Ureter (tissue), 1 donor: ENCODE measurements at regions not wholly inside any gene's neighbourhood (a gene's known extent, or its start where the extent isn't known, plus 50 kb on each side); places are given as distances from the start of the nearest gene placed in this dataset.

Experiments used
- DNase-seq: peaks from one replicate; pipeline ENCODE4 v3.0.0-alpha.2; 2020; ENCODE audit warnings: low spot score
- donor health status: DM: yes; HTN: yes; CAD: no.

DNA sequence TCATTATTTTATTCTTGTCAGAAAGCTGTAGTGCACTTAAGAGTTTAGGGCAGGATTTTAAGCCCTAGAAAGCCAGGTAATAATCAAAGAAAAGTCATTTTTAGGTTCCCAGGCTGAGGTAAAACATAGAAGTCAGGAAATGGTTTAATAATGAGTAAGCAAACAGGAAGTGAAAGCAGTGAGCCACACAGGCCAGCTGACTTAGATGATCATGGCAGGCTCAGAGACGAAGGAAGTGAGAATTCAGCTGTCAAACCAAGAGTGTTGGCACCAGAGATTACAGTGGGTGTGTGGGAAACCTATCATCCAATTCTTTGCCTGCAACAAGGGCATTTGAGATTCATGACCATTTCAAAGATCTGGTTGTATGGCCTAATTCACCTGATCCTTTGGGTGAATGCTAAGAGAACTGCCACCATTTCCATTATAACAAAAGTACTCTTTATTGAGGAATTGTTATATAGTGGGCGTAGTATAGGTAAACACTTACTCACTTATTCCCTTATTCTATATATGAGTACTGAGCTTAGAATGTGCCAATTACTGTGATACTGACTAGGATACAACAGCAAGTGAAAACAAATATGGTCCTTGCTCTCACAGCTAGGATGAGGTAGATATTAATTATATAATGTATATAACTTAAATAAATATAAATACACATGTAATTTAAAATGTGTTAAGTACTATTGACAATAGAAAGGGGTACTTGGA lies 103.7 kb upstream of the EDNRB start:
- no peak for DNase-seq

GRCh38 chr13:78020861-78021260 lies 102.2 kb upstream of the EDNRB start:
- no peak for DNase-seq

- no peak for DNase-seq
These were observed 97.2 kb upstream of the EDNRB start for GRCh38 chr13:78015782-78016181.

GRCh38 chr13:78012046-78012445 lies 93.4 kb upstream of the EDNRB start:
- no peak for DNase-seq

DNA sequence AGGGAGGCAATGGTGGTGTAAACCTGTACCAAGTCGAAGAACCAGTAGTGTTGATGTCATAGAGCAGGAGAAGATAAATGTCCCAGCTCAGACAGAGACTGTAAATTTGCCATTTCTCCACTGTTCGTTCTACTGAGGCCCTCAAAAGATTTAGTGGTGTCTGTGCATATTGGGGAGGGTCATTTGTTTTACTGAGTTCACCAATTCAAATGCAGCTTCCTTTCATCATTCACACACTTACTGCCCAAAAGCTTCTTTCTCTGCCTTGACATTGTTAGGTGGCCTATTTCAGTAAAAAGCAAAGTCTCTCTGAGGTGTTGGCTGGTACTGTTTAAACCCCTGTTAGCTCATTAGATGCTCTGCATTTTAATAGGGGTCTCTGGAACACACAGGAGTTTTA lies 86.2 kb upstream of the EDNRB start:
- DNase-seq = no peak

- DNase-seq = no peak
These were observed 81.1 kb upstream of the EDNRB start for GRCh38 chr13:77999746-78000145.

GRCh38 chr13:77994166-77994565 lies 75.5 kb upstream of the EDNRB start:
- no peak for DNase-seq

- no peak for DNase-seq
These were observed 72.4 kb upstream of the EDNRB start for GRCh38 chr13:77991003-77991402.

DNA sequence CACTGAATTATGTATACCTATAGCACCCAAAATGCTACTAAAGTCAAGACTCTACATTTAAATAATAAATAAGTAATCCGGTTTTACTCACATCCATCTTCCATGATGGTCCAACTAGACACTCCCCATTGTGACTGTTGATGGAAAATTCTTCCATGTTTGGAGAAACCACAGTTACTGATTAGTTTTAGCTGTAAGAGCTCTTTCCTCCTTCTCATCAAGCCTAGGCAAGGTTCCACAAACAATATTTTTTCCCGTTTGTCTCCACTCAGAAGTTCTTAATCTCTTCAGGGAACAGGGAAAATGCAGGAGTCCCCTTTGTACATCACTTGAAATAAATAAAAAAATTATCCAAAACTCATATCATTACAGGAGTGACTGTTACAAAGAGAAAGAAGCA lies 70.7 kb upstream of the EDNRB start:
- DNase-seq = no peak

DNA sequence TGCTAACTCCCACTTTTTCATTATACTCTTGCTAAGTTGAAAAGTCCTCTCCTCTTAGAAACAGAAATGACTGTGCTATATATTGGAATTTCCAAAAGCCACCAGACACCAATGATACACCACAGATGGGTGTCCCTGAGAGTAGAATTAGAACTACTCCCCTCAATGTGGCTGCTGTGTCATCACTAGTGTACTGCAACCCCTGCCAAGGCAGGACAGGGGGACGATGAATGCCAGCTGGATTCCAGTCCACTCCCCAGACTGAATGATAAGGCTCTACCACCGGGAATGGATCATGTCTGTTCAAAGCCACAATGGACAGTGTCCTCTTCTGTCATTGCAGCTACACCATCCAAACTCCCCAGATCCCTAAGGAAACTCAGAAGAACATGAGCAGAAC lies 69.7 kb upstream of the EDNRB start:
- DNase-seq = no peak

DNA sequence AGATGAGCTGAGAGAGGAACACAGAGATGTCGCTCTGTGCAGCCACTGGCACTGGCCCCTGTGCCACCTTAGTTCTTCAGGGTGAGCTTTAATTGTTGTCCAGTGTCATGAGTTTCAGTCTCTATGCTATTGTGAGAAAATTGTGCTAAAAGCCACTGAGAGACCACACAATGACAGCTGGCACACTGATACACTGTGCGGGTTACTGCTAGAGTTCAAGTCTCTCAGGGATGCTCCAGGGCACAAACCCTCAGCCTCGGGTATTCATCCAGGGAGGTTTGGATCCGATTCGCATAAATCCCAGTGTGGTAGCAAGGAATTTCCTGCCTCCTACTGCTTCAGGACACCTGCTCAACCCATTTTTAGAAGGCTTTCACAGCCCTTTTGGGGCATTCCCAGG lies 68.1 kb upstream of the EDNRB start:
- DNase-seq = no peak

DNA sequence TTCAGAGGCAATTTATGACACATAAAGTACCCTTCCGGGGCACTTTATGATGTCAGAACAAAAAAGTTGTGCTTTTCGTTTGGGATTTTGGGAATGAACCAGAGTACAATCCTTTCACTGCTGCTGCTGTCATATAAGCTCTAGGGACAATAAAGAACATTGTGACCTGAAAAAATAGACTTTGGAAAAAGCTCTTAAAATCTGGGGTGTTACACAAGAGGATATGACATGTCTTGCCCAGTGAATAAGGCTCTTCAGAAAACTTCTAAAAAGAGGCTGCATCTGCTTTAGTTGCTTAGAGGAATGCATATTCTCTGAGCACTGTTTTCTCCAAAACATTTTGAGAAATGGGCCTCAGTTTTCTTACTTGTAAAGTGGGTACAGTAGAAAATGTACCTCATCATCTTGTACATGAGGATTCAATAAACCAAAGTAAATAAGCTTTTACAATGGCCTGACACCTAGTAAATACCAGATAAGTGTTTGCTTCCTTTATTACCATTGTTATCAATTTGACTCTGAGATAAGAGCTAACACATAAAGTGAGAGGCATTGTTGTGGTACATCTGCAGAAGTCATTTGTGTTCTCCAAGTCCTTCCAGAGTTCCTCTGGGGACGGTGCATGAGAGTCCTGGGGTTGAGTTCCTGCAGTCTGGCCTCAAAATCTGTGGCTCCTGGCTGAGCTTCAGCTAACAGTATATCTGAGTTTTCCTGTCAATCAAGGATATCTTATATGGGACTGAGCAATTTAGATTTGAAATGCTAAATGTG lies 67.4 kb upstream of the EDNRB start:
- no peak for DNase-seq

GRCh38 chr13:77981281-77981881 lies 62.8 kb upstream of the EDNRB start:
- no peak for DNase-seq

- no peak for DNase-seq
These were observed 62.0 kb upstream of the EDNRB start for GRCh38 chr13:77980592-77980991.

GRCh38 chr13:77979721-77980385 lies 61.2 kb upstream of the EDNRB start:
- DNase-seq = no peak

DNA sequence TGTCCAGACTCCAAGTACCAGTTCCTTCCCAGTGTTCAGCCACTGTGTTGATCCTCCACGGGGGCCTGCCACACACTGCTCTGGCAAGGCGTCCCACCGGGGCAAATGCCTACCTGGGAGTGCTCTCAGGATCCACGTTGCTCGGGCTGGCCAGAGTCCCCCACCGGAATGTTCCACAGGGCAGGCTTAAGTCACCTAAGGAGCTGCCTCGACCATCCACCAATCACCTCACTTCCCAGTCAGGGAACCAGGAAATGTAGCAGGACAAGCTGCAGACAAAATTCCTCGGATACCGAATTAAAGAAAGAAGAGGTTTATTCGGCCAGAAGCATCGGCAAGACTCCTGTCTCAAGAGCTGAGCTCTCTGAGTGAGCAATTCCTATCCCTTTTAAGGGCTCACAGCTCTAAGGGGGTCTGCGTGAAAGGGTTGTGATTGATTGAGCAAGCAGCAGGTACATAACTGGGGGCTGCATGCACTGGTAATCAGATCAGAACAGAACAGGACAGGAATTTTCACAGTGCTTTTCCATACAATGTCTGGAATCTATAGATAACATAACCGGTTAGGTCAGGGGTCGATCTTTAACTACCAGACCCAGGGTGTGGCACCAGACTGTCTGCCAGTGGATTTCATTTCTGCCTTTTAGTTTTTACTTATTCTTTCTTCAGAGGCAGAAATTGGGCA lies 56.9 kb upstream of the EDNRB start:
- DNase-seq = no peak

- no peak for DNase-seq
These were observed 50.7 kb upstream of the EDNRB start for GRCh38 chr13:77969299-77969698.
